HUES64 (cell line): ENCODE measurements at regions not wholly inside any gene's neighbourhood (a gene's known extent, or its start where the extent isn't known, plus 50 kb on each side); places are given as distances from the start of the nearest gene placed in this dataset.
"Not testable (repeated sequence)": the region's sequence is repeated elsewhere in the genome, so short reads cannot be mapped to it uniquely, and the experiment has no call there.

Experiments
- H3K27ac ChIP-seq: 2 replicates; pipeline ENCODE4 v1.7.0; 2013; ENCODE audit warnings: low read depth, low read length, inconsistent platforms
- H3K27me3 ChIP-seq: 2 replicates; pipeline ENCODE4 v1.6.1; 2013; ENCODE audit warnings: mild to moderate bottlenecking, low read length; ENCODE audit not compliant: insufficient read depth
- H3K36me3 ChIP-seq: 2 replicates; pipeline ENCODE4 v1.6.1; 2013; ENCODE audit warnings: mild to moderate bottlenecking, low read length; ENCODE audit not compliant: insufficient read depth
- H3K4me1 ChIP-seq: 2 replicates; pipeline ENCODE4 v1.6.1; 2013; ENCODE audit warnings: mild to moderate bottlenecking, low read length, moderate library complexity; ENCODE audit not compliant: insufficient read depth
- H3K4me3 ChIP-seq: 2 replicates; pipeline ENCODE4 v1.5.1; 2013; ENCODE audit warnings: mild to moderate bottlenecking, low read length, moderate library complexity
- H3K9ac ChIP-seq: 2 replicates; pipeline ENCODE4 v1.6.1; 2013; ENCODE audit warnings: mild to moderate bottlenecking, low read depth, low read length
- H3K9me3 ChIP-seq: 2 replicates; pipeline ENCODE4 v1.6.1; 2013; ENCODE audit warnings: low read depth, low read length; ENCODE audit not compliant: insufficient read depth
- WGBS: fragments of 150-250, 120-280 bp; methylation state at CpG from one replicate; pipeline ENCODE4 v1.1.7; 2013; ENCODE audit warnings: missing lambda C conversion rate; 5-methylcytosine and 5-hydroxymethylcytosine counted together

- WGBS: 100% methylated on average over 1 of the region's 1 CpG
- Histone ChIP-seq H3K9ac (no peak overlapping the region), H3K9me3 (no peaks in the 10 kb centered on the region), H3K27ac (no peak overlapping the region; the same call in 1 of the 2 replicates), H3K4me3 (no peak overlapping the region), H3K4me1 (peaks cover 4% of the 10 kb centered on the region; the same call in 1 of the 2 replicates), H3K27me3 (no peaks in the 10 kb centered on the region), H3K36me3 (no peaks in the 10 kb centered on the region)
Measured at GRCh38 chr3:102909904-102910303, 475.1 kb downstream of the ZPLD1 start.

- no peaks in the 10 kb centered on the region for H3K36me3 ChIP-seq
- no peak overlapping the region for H3K4me3 ChIP-seq
- 92% methylated on average over 2 of the region's 2 CpGs for WGBS
- H3K4me1 ChIP-seq: no peaks in the 10 kb centered on the region
- no peak overlapping the region for H3K9ac ChIP-seq
- H3K9me3 ChIP-seq: no peaks in the 10 kb centered on the region
- no peak overlapping the region for H3K27ac ChIP-seq
- no peaks in the 10 kb centered on the region for H3K27me3 ChIP-seq
Measured at GRCh38 chr3:102916532-102916931, 481.7 kb downstream of the ZPLD1 start.

- H3K9ac ChIP-seq: no peak overlapping the region
- WGBS: 92% methylated on average over 3 of the region's 3 CpGs
- H3K36me3 ChIP-seq: no peaks in the 10 kb centered on the region
- no peak overlapping the region for H3K27ac ChIP-seq
- H3K4me3 ChIP-seq: no peak overlapping the region
- H3K4me1 ChIP-seq: no peaks in the 10 kb centered on the region
- peaks cover 28% of the 10 kb centered on the region for H3K9me3 ChIP-seq
- H3K27me3 ChIP-seq: no peaks in the 10 kb centered on the region
Measured at GRCh38 chr3:102926618-102927017, 491.8 kb downstream of the ZPLD1 start.

- H3K9me3 ChIP-seq: 0 out of 2 replicates have a peak, but pooled peaks cover 2% of the 10 kb centered on the region
- H3K27ac ChIP-seq: no peak overlapping the region
- H3K9ac ChIP-seq: no peak overlapping the region
- H3K4me3 ChIP-seq: no peak overlapping the region
- no peaks in the 10 kb centered on the region for H3K36me3 ChIP-seq
- no peaks in the 10 kb centered on the region for H3K4me1 ChIP-seq
- WGBS: 97% methylated on average over 1 of the region's 2 CpGs
- H3K27me3 ChIP-seq: no peaks in the 10 kb centered on the region
Measured at GRCh38 chr3:102933377-102933776, 498.6 kb downstream of the ZPLD1 start.

- Histone ChIP-seq H3K36me3 (no peaks in the 10 kb centered on the region), H3K9ac (no peak overlapping the region), H3K9me3 (0 out of 2 replicates have a peak, but pooled peaks cover 2% of the 10 kb centered on the region), H3K27me3 (no peaks in the 10 kb centered on the region), H3K27ac (no peak overlapping the region), H3K4me3 (no peak overlapping the region), H3K4me1 (no peaks in the 10 kb centered on the region)
- WGBS: 92% methylated on average over 2 of the region's 2 CpGs
Measured at GRCh38 chr3:102936511-102937045, 501.8 kb downstream of the ZPLD1 start.

- no peaks in the 10 kb centered on the region for H3K4me1 ChIP-seq
- H3K9me3 ChIP-seq: no peaks in the 10 kb centered on the region
- no peak overlapping the region for H3K9ac ChIP-seq
- no peaks in the 10 kb centered on the region for H3K27me3 ChIP-seq
- WGBS: no CpG with 5 or more reads among the region's 1 CpG
- H3K27ac ChIP-seq: no peak overlapping the region
- H3K4me3 ChIP-seq: no peak overlapping the region
- no peaks in the 10 kb centered on the region for H3K36me3 ChIP-seq
Measured at GRCh38 chr3:102941786-102942185, 507.0 kb downstream of the ZPLD1 start.

GRCh38 chr3:102946445-102946844, 511.6 kb downstream of the ZPLD1 start:
- not testable (repeated sequence) for H3K9me3 ChIP-seq, H3K9ac ChIP-seq, H3K4me1 ChIP-seq, H3K27ac ChIP-seq, H3K36me3 ChIP-seq, H3K4me3 ChIP-seq, H3K27me3 ChIP-seq
- 97% methylated on average over 8 of the region's 10 CpGs for WGBS

- H3K9me3 ChIP-seq: no peaks in the 10 kb centered on the region
- H3K4me3 ChIP-seq: no peak overlapping the region
- H3K36me3 ChIP-seq: no peaks in the 10 kb centered on the region
- H3K27me3 ChIP-seq: no peaks in the 10 kb centered on the region
- H3K9ac ChIP-seq: no peak overlapping the region
- no peaks in the 10 kb centered on the region for H3K4me1 ChIP-seq
- H3K27ac ChIP-seq: no peak overlapping the region
Measured at GRCh38 chr3:102972350-102972749, 537.5 kb downstream of the ZPLD1 start.

GRCh38 chr3:102974333-102974732, 539.5 kb downstream of the ZPLD1 start:
- Histone ChIP-seq H3K4me1 (no peaks in the 10 kb centered on the region), H3K27me3 (no peaks in the 10 kb centered on the region), H3K4me3 (no peak overlapping the region), H3K36me3 (no peaks in the 10 kb centered on the region), H3K27ac (no peak overlapping the region), H3K9me3 (no peaks in the 10 kb centered on the region), H3K9ac (no peak overlapping the region)
- 96% methylated on average over 2 of the region's 2 CpGs for WGBS

- no peaks in the 10 kb centered on the region for H3K36me3 ChIP-seq
- H3K27ac ChIP-seq: no peak overlapping the region
Measured at GRCh38 chr3:102979191-102979590, 544.4 kb downstream of the ZPLD1 start.

GRCh38 chr3:102979682-102980354, 545.0 kb downstream of the ZPLD1 start:
- no peaks in the 10 kb centered on the region for H3K9me3 ChIP-seq
- H3K27ac ChIP-seq: no peak overlapping the region
- WGBS: 62% methylated on average over 3 of the region's 4 CpGs
- no peak overlapping the region for H3K4me3 ChIP-seq
- no peak overlapping the region for H3K9ac ChIP-seq
- no peaks in the 10 kb centered on the region for H3K36me3 ChIP-seq
- H3K4me1 ChIP-seq: no peaks in the 10 kb centered on the region
- no peaks in the 10 kb centered on the region for H3K27me3 ChIP-seq

More at GRCh38 chr3:102979191-102979590, 544.4 kb downstream of the ZPLD1 start:
- no peak overlapping the region for H3K4me3 ChIP-seq
- no peaks in the 10 kb centered on the region for H3K4me1 ChIP-seq
- no peak overlapping the region for H3K9ac ChIP-seq
- no peaks in the 10 kb centered on the region for H3K27me3 ChIP-seq
- no peaks in the 10 kb centered on the region for H3K9me3 ChIP-seq

GRCh38 chr3:102980355-102980696, 545.5 kb downstream of the ZPLD1 start:
- H3K4me3 ChIP-seq: no peak overlapping the region
- H3K27ac ChIP-seq: no peak overlapping the region
- no peaks in the 10 kb centered on the region for H3K9me3 ChIP-seq
- no peaks in the 10 kb centered on the region for H3K36me3 ChIP-seq
- no peaks in the 10 kb centered on the region for H3K4me1 ChIP-seq
- H3K27me3 ChIP-seq: no peaks in the 10 kb centered on the region
- 95% methylated on average over 1 of the region's 1 CpG for WGBS
- no peak overlapping the region for H3K9ac ChIP-seq
